K562 (cell line): ENCODE measurements at regions not wholly inside any gene's neighbourhood (a gene's known extent, or its start where the extent isn't known, plus 50 kb on each side); places are given as distances from the start of the nearest gene placed in this dataset.

Source experiments
- ATAC-seq: fragments of 200-7000 bp; cut with Tn5 transposase; 3 replicates; pipeline ENCODE4 v1.9.1; 2020; ENCODE audit warnings: moderate library complexity
- BruUV-seq: library from RNA; stranded (reverse); fragments of 400-500 nt; replicated peaks from 2 replicates; lab custom pipeline; 2021; lab: Mats Ljungman, UMichigan
- CTCF ChIA-PET: fragments of 300-600 bp; formaldehyde crosslinking; extraction: SDS; loops from one replicate; lab custom pipeline; 2021; ENCODE audit warnings: low intra/inter-chr PET ratio; lab: Yijun Ruan, JAX
- POLR2A ChIA-PET: fragments of 300-600, 350-650 bp; sonication (Branson Sonifier 250); formaldehyde crosslinking; extraction: SDS; loops from one replicate; lab custom pipeline; 2021; ENCODE audit warnings: antibody characterized with exemption, inconsistent platforms; lab: Yijun Ruan, JAX
- DNase-seq, 4 experiments: peaks; one replicate each; pipeline versions ENCODE4 v3.0.0 to v3.0.0-alpha.2; 2011 to 2018; ENCODE audit warnings: low spot score in 3 of 4, mixed read lengths in 3 of 4; ENCODE audit errors: extremely low read depth in 1 of 4
- FAIRE-seq: peaks from 2 replicates; lab custom pipeline; 2011; peaks lifted over from hg19 to GRCh38; lab: Jason Lieb, UNC
- H2AFZ ChIP-seq: 2 replicates; pipeline ENCODE4 v1.6.0; 2011; ENCODE audit warnings: low read depth, low read length, control low read depth, inconsistent platforms
- H3K27ac ChIP-seq: fragments of 200-600 bp; 3 replicates; pipeline ENCODE4 v1.8.0; 2011; ENCODE audit warnings: low read depth, mild to moderate bottlenecking, control low read depth, inconsistent platforms, low read length, moderate library complexity, mixed read lengths; ENCODE audit errors: extremely low read depth
- H3K27me3 ChIP-seq, 2 experiments: fragments of 300-600 bp in 1 of 2; 2 replicates in 1 of 2; 3 replicates in 1 of 2; pipeline versions ENCODE4 v1.6.0 to v1.8.0; 2011; ENCODE audit warnings: inconsistent platforms in 2 of 2, low read length in 2 of 2, mild to moderate bottlenecking in 1 of 2, mixed read lengths in 1 of 2, moderate library complexity in 1 of 2; ENCODE audit not compliant: control insufficient read depth in 2 of 2, insufficient read depth in 2 of 2
- H3K36me3 ChIP-seq: fragments of 300-600 bp; 3 replicates; pipeline ENCODE4 v1.8.0; 2011; ENCODE audit warnings: mild to moderate bottlenecking, low read length, inconsistent platforms; ENCODE audit not compliant: control insufficient read depth, insufficient read depth
- H3K4me1 ChIP-seq, 2 experiments: fragments of 200-600 bp in 1 of 2; replicated peaks in 1 of 2; 2 replicates in 1 of 2; 3 replicates in 1 of 2; pipeline versions ENCODE4 v1.5.1 to v1.8.0; 2011; ENCODE audit warnings: inconsistent platforms in 2 of 2, low read length in 2 of 2, mild to moderate bottlenecking in 1 of 2, mixed read lengths in 1 of 2, moderate library complexity in 1 of 2; ENCODE audit not compliant: control insufficient read depth in 2 of 2, insufficient read depth in 2 of 2
- H3K4me2 ChIP-seq: 2 replicates; pipeline ENCODE4 v1.6.1; 2011; ENCODE audit warnings: low read length, control low read depth, inconsistent platforms, mixed read lengths; ENCODE audit not compliant: insufficient read depth
- H3K4me3 ChIP-seq: fragments of 200-600 bp; sonication (generic), shearing (Covaris generic); 2 replicates; pipeline ENCODE4 v1.5.1; 2016; ENCODE audit warnings: control low read depth, inconsistent platforms
- H3K79me2 ChIP-seq: fragments of 200-600 bp; 3 replicates; pipeline ENCODE4 v1.8.0; 2011; ENCODE audit warnings: low read length, inconsistent platforms; ENCODE audit not compliant: control insufficient read depth, insufficient read depth
- H3K9ac ChIP-seq, 2 experiments: 2 replicates each; pipeline versions ENCODE4 v1.6.0 to v1.6.1; 2011; ENCODE audit warnings: low read depth in 2 of 2, low read length in 2 of 2, control low read depth in 1 of 2, inconsistent platforms in 1 of 2, mild to moderate bottlenecking in 1 of 2, mixed read lengths in 1 of 2; ENCODE audit not compliant: insufficient read depth in 1 of 2
- H3K9me1 ChIP-seq: one replicate; pipeline ENCODE4 v1.6.0; 2011; ENCODE audit warnings: inconsistent platforms, mild to moderate bottlenecking, low read length, moderate library complexity; ENCODE audit not compliant: control insufficient read depth, insufficient read depth
- H3K9me3 ChIP-seq: replicated peaks from 2 replicates; pipeline ENCODE4 v1.5.1; 2011; ENCODE audit warnings: low read depth, low read length, inconsistent platforms; ENCODE audit not compliant: control insufficient read depth, insufficient read depth
- H4K20me1 ChIP-seq: replicated peaks from 2 replicates; pipeline ENCODE4 v1.6.1; 2011; ENCODE audit warnings: low read length, inconsistent platforms, mixed read lengths; ENCODE audit not compliant: control insufficient read depth, insufficient read depth
- CREB1 ChIP-seq, 2 experiments: sonication (generic) in 1 of 2; formaldehyde crosslinking in 1 of 2; IDR thresholded peaks; 2 replicates each; pipeline versions ENCODE4 v1.6.1 to v1.8.0; 2012 to 2022; ENCODE audit warnings: inconsistent platforms in 1 of 2, mild to moderate bottlenecking in 1 of 2, missing genetic modification reagents in 1 of 2, moderate library complexity in 1 of 2
- HSF4 ChIP-seq: fragments of 250-450 bp; sonication (Bioruptor Pico); IDR thresholded peaks from 2 replicates; pipeline ENCODE4 v2.1.2; 2022; ENCODE audit warnings: mild to moderate bottlenecking, moderate library complexity, borderline replicate concordance
- L3MBTL2 ChIP-seq: fragments of 450-650 bp; IDR thresholded peaks from 2 replicates; pipeline ENCODE4 v1.6.1; 2016; ENCODE audit warnings: mild to moderate bottlenecking, moderate library complexity
- SETDB1 ChIP-seq: IDR thresholded peaks from one replicate; pipeline ENCODE4 v1.6.1; 2012; ENCODE audit warnings: low read length, control low read depth, inconsistent platforms
- SOX6 ChIP-seq: fragments of 450-650 bp; IDR thresholded peaks from 2 replicates; pipeline ENCODE4 v1.6.1; 2014; ENCODE audit warnings: mild to moderate bottlenecking
- TFE3 ChIP-seq: fragments of 450-650 bp; formaldehyde crosslinking; IDR thresholded peaks from 2 replicates; pipeline ENCODE4 v1.4.0; 2020; ENCODE audit warnings: mild to moderate bottlenecking, mixed read lengths
- ZNF589 ChIP-seq: fragments of 200-800 bp; sonication (Bioruptor generic); IDR thresholded peaks from 2 replicates; pipeline ENCODE4 v1.6.1; 2016; ENCODE audit warnings: low read depth, missing genetic modification characterization, missing compliant biosample characterization
- ZNF592 ChIP-seq: fragments of 450-650 bp; IDR thresholded peaks from 2 replicates; pipeline ENCODE4 v1.6.1; 2017; ENCODE audit warnings: antibody characterized with exemption, mild to moderate bottlenecking
- WGBS: fragments of 100-300 bp; shearing (Covaris generic); methylation state at CpG from one replicate; pipeline ENCODE4 v1.1.6; 2016; ENCODE audit warnings: low coverage, mixed read lengths; ENCODE audit not compliant: insufficient coverage; ENCODE audit errors: missing lambda C conversion rate; 5-methylcytosine and 5-hydroxymethylcytosine counted together
- in situ Hi-C: fragments of 300-500 bp; cut with MboI; formaldehyde crosslinking; loops from 4 replicates; pipeline ENCODE4 v1.15.0; 2018; ENCODE audit warnings: inconsistent platforms, mixed read lengths
- intact Hi-C: fragments of 100-400 bp; cut with micrococcal nuclease; formaldehyde crosslinking; loops from 2 replicates; pipeline ENCODE4 v1.14.2; 2022
- TF ChIP-seq, protein P1 (sequence below): sonication (generic); formaldehyde crosslinking; IDR thresholded peaks from 2 replicates; pipeline ENCODE4 v1.8.0; 2023; ENCODE audit warnings: missing genetic modification reagents, mild to moderate bottlenecking, borderline replicate concordance

DNA sequence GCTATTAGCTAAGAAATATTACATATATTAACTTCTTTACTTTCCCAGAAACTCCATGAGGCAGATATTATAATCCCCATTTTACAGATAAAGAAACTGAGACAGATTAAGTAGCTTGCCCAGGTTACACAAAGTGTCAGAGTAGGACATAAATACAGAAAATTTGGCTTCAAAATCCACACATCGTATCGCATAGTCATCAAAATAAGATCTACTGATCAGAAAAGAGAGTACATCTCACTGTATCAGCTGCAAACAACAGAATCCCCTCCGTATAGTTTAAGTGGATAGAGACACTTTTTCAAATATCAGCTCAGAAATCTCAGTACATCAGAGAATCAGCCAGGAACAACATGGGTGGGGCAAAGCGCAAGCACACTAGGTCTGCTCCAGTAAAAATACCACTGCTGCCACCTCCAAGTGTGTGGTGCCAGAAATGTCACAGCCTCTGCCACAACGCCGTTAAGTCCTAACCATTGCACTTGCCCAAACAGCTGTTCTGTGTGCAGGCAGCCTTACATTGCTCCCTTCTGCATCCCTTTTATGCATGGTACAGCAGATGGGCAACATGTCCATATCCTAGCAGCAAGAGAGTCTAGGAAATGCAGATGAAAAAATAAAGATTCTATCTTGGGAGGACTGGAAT lies 204.8 kb downstream of the KLF12 start (continued):
- TF ChIP-seq ZNF592, result no peak
- TF ChIP-seq HSF4 (CRISPR knock-in tag), result no peak

GRCh38 chr13:73924607-73925006 lies 209.6 kb downstream of the KLF12 start:
- no peaks in the 10 kb centered on the region for H3K36me3 ChIP-seq
- intact Hi-C loops (no loop called here), in situ Hi-C loops (no loop called here)
- H3K9me1 ChIP-seq, result no peaks in the 10 kb centered on the region
- POLR2A ChIA-PET, result no interaction called here
- 0% methylated on average over 1 of the region's 1 CpG for WGBS
- no peak overlapping the region for H3K27ac ChIP-seq
- DNase-seq (no peak), FAIRE-seq (no peak), ATAC-seq (no peak)
- no peak overlapping the region for H2AFZ ChIP-seq
- H3K79me2 ChIP-seq, result no peaks in the 10 kb centered on the region
- no peak overlapping the region for H3K4me3 ChIP-seq
- CTCF ChIA-PET, result no interaction called here
- no peaks in the 10 kb centered on the region for H3K4me1 ChIP-seq
- H3K9me3 ChIP-seq, result no peaks in the 10 kb centered on the region
- no TSS peak for BruUV-seq
- no peaks in the 10 kb centered on the region for H3K27me3 ChIP-seq
- no peak overlapping the region for H3K9ac ChIP-seq
- H4K20me1 ChIP-seq, result no peaks in the 10 kb centered on the region
- no peak overlapping the region for H3K4me2 ChIP-seq
- TF ChIP-seq, protein P1, sequence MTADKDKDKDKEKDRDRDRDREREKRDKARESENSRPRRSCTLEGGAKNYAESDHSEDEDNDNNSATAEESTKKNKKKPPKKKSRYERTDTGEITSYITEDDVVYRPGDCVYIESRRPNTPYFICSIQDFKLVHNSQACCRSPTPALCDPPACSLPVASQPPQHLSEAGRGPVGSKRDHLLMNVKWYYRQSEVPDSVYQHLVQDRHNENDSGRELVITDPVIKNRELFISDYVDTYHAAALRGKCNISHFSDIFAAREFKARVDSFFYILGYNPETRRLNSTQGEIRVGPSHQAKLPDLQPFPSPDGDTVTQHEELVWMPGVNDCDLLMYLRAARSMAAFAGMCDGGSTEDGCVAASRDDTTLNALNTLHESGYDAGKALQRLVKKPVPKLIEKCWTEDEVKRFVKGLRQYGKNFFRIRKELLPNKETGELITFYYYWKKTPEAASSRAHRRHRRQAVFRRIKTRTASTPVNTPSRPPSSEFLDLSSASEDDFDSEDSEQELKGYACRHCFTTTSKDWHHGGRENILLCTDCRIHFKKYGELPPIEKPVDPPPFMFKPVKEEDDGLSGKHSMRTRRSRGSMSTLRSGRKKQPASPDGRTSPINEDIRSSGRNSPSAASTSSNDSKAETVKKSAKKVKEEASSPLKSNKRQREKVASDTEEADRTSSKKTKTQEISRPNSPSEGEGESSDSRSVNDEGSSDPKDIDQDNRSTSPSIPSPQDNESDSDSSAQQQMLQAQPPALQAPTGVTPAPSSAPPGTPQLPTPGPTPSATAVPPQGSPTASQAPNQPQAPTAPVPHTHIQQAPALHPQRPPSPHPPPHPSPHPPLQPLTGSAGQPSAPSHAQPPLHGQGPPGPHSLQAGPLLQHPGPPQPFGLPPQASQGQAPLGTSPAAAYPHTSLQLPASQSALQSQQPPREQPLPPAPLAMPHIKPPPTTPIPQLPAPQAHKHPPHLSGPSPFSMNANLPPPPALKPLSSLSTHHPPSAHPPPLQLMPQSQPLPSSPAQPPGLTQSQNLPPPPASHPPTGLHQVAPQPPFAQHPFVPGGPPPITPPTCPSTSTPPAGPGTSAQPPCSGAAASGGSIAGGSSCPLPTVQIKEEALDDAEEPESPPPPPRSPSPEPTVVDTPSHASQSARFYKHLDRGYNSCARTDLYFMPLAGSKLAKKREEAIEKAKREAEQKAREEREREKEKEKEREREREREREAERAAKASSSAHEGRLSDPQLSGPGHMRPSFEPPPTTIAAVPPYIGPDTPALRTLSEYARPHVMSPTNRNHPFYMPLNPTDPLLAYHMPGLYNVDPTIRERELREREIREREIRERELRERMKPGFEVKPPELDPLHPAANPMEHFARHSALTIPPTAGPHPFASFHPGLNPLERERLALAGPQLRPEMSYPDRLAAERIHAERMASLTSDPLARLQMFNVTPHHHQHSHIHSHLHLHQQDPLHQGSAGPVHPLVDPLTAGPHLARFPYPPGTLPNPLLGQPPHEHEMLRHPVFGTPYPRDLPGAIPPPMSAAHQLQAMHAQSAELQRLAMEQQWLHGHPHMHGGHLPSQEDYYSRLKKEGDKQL (CRISPR knock-in tag), result no peak
- TF ChIP-seq CREB1 (IDR thresholded peaks at IDR 0.05), result no peak
- no peak for TF ChIP-seq CREB1 (CRISPR knock-in tag; IDR thresholded peaks at IDR 0.05)
- TF ChIP-seq L3MBTL2, result no peak
- no peak for TF ChIP-seq ZNF589
- TF ChIP-seq TFE3 (CRISPR knock-in tag), result no peak
- no peak for TF ChIP-seq SOX6
- TF ChIP-seq SETDB1, result no peak
